ENCODE measurements at regions not wholly inside any gene's neighbourhood (a gene's known extent, or its start where the extent isn't known, plus 50 kb on each side); places are given as distances from the start of the nearest gene placed in this dataset.

GRCh38 chr6:76135481-76135880 lies 63.0 kb upstream of the IMPG1 start:
- H3K36me3 ChIP-seq (ENCODE audit: insufficient read depth, low read length), result no peaks in the 10 kb centered on the region
- H3K79me2 ChIP-seq (replicated peaks; ENCODE audit: insufficient read depth, low read length), result no peaks in the 10 kb centered on the region
- H3F3A ChIP-seq (ENCODE audit: insufficient read depth, low read length, poor library complexity, severe bottlenecking), result no peaks in the 10 kb centered on the region
- H2AFZ ChIP-seq (ENCODE audit: low read depth, low read length), result no peak overlapping the region
- H3K27ac ChIP-seq (ENCODE audit: low read length), result no peak overlapping the region
- no peaks in the 10 kb centered on the region for H3K27me3 ChIP-seq (ENCODE audit: insufficient read depth, low read depth, low read length)
- no peak overlapping the region for H3K4me2 ChIP-seq (ENCODE audit: low read length)
- H3K9me2 ChIP-seq (ENCODE audit: insufficient read depth, low read length), result no peaks in the 10 kb centered on the region
- no peak overlapping the region for H3K9ac ChIP-seq (ENCODE audit: low read length)
- H3K9me3 ChIP-seq (ENCODE audit: low read length), result no peaks in the 10 kb centered on the region
- H3K4me3 ChIP-seq (ENCODE audit: low read length), result no peak overlapping the region
- H4K20me1 ChIP-seq (ENCODE audit: insufficient read depth), result no peaks in the 10 kb centered on the region
- TF ChIP-seq EP300 (conservative IDR thresholded peaks at IDR 0.05; ENCODE audit: poor library complexity, severe bottlenecking), result no peak
- no peak for TF ChIP-seq TAF1 (IDR thresholded peaks at IDR 0.05; ENCODE audit: low read depth)
- no peak for TF ChIP-seq RAD21 (conservative IDR thresholded peaks at IDR 0.05)
- no peak for TF ChIP-seq EZH2 (IDR thresholded peaks at IDR 0.05; ENCODE audit: borderline replicate concordance, insufficient read depth, low read length, poor library complexity, severe bottlenecking)
- TF ChIP-seq, protein P1, sequence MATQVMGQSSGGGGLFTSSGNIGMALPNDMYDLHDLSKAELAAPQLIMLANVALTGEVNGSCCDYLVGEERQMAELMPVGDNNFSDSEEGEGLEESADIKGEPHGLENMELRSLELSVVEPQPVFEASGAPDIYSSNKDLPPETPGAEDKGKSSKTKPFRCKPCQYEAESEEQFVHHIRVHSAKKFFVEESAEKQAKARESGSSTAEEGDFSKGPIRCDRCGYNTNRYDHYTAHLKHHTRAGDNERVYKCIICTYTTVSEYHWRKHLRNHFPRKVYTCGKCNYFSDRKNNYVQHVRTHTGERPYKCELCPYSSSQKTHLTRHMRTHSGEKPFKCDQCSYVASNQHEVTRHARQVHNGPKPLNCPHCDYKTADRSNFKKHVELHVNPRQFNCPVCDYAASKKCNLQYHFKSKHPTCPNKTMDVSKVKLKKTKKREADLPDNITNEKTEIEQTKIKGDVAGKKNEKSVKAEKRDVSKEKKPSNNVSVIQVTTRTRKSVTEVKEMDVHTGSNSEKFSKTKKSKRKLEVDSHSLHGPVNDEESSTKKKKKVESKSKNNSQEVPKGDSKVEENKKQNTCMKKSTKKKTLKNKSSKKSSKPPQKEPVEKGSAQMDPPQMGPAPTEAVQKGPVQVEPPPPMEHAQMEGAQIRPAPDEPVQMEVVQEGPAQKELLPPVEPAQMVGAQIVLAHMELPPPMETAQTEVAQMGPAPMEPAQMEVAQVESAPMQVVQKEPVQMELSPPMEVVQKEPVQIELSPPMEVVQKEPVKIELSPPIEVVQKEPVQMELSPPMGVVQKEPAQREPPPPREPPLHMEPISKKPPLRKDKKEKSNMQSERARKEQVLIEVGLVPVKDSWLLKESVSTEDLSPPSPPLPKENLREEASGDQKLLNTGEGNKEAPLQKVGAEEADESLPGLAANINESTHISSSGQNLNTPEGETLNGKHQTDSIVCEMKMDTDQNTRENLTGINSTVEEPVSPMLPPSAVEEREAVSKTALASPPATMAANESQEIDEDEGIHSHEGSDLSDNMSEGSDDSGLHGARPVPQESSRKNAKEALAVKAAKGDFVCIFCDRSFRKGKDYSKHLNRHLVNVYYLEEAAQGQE (IDR thresholded peaks at IDR 0.05; ENCODE audit: borderline replicate concordance), result no peak
- TF ChIP-seq MXI1 (conservative IDR thresholded peaks at IDR 0.05; ENCODE audit: poor library complexity, severe bottlenecking), result no peak
- TF ChIP-seq, protein P2, sequence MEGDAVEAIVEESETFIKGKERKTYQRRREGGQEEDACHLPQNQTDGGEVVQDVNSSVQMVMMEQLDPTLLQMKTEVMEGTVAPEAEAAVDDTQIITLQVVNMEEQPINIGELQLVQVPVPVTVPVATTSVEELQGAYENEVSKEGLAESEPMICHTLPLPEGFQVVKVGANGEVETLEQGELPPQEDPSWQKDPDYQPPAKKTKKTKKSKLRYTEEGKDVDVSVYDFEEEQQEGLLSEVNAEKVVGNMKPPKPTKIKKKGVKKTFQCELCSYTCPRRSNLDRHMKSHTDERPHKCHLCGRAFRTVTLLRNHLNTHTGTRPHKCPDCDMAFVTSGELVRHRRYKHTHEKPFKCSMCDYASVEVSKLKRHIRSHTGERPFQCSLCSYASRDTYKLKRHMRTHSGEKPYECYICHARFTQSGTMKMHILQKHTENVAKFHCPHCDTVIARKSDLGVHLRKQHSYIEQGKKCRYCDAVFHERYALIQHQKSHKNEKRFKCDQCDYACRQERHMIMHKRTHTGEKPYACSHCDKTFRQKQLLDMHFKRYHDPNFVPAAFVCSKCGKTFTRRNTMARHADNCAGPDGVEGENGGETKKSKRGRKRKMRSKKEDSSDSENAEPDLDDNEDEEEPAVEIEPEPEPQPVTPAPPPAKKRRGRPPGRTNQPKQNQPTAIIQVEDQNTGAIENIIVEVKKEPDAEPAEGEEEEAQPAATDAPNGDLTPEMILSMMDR (IDR thresholded peaks at IDR 0.05; ENCODE audit: poor library complexity, severe bottlenecking), result no peak

DNA sequence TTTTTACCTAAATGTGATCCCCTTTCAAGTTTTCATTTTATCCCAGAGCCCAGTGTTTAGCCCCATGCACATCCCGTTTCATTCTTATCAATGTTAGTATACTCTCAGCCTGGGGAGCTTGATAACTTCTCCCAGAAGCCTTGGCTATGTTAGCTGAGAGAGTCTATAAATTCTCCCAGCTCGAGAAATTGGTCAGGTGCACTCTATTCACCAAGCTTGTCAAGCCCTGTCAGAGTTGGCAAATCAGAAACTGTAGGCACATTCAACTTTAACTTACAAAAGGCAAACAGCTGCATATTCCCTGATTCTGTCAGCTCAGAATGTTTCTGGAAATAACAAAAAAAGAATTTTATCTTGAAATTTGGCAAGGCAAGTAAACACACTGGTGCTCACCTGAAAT lies 62.2 kb upstream of the IMPG1 start:
- H3K27me3 ChIP-seq (ENCODE audit: insufficient read depth, low read depth, low read length), result no peaks in the 10 kb centered on the region
- H3K9ac ChIP-seq (ENCODE audit: low read length), result no peak overlapping the region
- no peak overlapping the region for H3K4me3 ChIP-seq (ENCODE audit: low read length)
- H3K27ac ChIP-seq (ENCODE audit: low read length), result no peak overlapping the region
- H3K4me2 ChIP-seq (ENCODE audit: low read length), result no peak overlapping the region
- no peaks in the 10 kb centered on the region for H3K9me3 ChIP-seq (ENCODE audit: low read length)
- H3K79me2 ChIP-seq (replicated peaks; ENCODE audit: insufficient read depth, low read length), result no peaks in the 10 kb centered on the region
- H4K20me1 ChIP-seq (ENCODE audit: insufficient read depth), result no peaks in the 10 kb centered on the region
- no peak overlapping the region for H2AFZ ChIP-seq (ENCODE audit: low read depth, low read length)
- H3F3A ChIP-seq (ENCODE audit: insufficient read depth, low read length, poor library complexity, severe bottlenecking), result no peaks in the 10 kb centered on the region
- no peaks in the 10 kb centered on the region for H3K9me2 ChIP-seq (ENCODE audit: insufficient read depth, low read length)
- no peak for TF ChIP-seq EZH2 (IDR thresholded peaks at IDR 0.05; ENCODE audit: borderline replicate concordance, insufficient read depth, low read length, poor library complexity, severe bottlenecking)
- TF ChIP-seq, protein P2 (IDR thresholded peaks at IDR 0.05; ENCODE audit: poor library complexity, severe bottlenecking), result no peak
- no peak for TF ChIP-seq MXI1 (conservative IDR thresholded peaks at IDR 0.05; ENCODE audit: poor library complexity, severe bottlenecking)
- no peak for TF ChIP-seq TAF1 (IDR thresholded peaks at IDR 0.05; ENCODE audit: low read depth)
- TF ChIP-seq SMC3 (conservative IDR thresholded peaks at IDR 0.05; ENCODE audit: poor library complexity), result no peak
- TF ChIP-seq, protein P1 (IDR thresholded peaks at IDR 0.05; ENCODE audit: borderline replicate concordance), result no peak
- no peak for TF ChIP-seq RAD21 (conservative IDR thresholded peaks at IDR 0.05)
- no peak for TF ChIP-seq EP300 (conservative IDR thresholded peaks at IDR 0.05; ENCODE audit: poor library complexity, severe bottlenecking)
- no peak for TF ChIP-seq POLR2AphosphoS5 (IDR thresholded peaks at IDR 0.05)
- no peaks in the 10 kb centered on the region for H3K36me3 ChIP-seq (ENCODE audit: insufficient read depth, low read length)
